ENCODE measurements at regions not wholly inside any gene's neighbourhood (a gene's known extent, or its start where the extent isn't known, plus 50 kb on each side); places are given as distances from the start of the nearest gene placed in this dataset.

DNA sequence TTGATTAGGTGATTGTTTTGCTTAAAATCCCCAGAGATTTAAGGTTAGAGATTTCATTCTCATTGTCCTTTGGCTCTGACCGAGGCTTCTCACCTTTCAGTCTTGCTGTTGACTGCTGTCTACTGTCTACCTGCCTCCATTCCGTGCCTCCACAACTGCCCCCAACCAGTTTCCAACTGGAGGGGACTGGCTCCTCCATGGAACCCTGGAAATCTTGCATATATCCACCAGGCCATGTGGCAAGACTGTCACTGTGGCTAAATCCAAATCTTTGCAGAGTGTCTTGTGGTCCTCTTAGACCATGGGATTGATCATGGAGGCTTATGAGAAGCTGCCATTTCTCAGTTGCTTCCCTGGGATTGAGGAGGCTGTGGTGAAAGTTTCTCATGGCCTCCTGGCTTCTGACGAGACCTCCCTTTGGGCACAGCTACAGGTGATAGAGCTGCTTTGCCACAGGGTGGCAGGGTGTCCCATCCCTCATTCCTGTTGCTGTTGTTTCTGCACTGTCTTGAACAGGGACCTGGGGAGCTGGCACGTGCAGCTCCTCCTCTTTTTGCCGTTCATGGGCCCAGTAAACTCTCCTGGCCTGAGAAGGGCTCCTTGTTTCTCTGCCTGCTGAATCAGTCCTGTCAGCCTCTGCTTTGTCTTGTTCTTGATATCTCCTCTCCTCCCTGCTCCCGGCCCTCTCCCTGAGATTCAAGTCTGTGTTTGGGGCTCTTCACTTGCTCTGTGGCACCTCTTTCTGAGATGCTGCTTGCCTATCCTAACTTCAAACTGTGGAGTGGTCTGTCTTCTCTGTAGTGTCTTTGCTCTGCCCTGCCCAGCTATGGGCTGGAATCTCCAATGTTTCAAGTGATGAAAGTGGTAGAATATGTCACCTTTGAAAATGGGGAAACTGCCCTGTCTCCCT lies 63.6 kb upstream of the IGFBP3 start:
- TF ChIP-seq POLR2AphosphoS5 (IDR thresholded peaks at IDR 0.05; ENCODE audit: low read depth, low read length) = no peak
- TF ChIP-seq, protein P1, sequence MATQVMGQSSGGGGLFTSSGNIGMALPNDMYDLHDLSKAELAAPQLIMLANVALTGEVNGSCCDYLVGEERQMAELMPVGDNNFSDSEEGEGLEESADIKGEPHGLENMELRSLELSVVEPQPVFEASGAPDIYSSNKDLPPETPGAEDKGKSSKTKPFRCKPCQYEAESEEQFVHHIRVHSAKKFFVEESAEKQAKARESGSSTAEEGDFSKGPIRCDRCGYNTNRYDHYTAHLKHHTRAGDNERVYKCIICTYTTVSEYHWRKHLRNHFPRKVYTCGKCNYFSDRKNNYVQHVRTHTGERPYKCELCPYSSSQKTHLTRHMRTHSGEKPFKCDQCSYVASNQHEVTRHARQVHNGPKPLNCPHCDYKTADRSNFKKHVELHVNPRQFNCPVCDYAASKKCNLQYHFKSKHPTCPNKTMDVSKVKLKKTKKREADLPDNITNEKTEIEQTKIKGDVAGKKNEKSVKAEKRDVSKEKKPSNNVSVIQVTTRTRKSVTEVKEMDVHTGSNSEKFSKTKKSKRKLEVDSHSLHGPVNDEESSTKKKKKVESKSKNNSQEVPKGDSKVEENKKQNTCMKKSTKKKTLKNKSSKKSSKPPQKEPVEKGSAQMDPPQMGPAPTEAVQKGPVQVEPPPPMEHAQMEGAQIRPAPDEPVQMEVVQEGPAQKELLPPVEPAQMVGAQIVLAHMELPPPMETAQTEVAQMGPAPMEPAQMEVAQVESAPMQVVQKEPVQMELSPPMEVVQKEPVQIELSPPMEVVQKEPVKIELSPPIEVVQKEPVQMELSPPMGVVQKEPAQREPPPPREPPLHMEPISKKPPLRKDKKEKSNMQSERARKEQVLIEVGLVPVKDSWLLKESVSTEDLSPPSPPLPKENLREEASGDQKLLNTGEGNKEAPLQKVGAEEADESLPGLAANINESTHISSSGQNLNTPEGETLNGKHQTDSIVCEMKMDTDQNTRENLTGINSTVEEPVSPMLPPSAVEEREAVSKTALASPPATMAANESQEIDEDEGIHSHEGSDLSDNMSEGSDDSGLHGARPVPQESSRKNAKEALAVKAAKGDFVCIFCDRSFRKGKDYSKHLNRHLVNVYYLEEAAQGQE (IDR thresholded peaks at IDR 0.05; ENCODE audit: insufficient read depth in 1 of 2, low read depth in 2 of 2, low read length in 2 of 2) = no peak
